Retinal pigment epithelial cell (primary cell): ENCODE measurements at regions not wholly inside any gene's neighbourhood (a gene's known extent, or its start where the extent isn't known, plus 50 kb on each side); places are given as distances from the start of the nearest gene placed in this dataset.

ENCODE experiments used
- DNase-seq: peaks from one replicate; pipeline ENCODE4 v3.0.0-alpha.2; 2010; ENCODE audit warnings: low read depth
- H3K4me3 ChIP-seq: 2 replicates; pipeline ENCODE4 v1.5.1; 2011; ENCODE audit warnings: mild to moderate bottlenecking, low read length, control low read depth, moderate library complexity
- TF ChIP-seq, protein P1 (sequence below): conservative IDR thresholded peaks from 2 replicates; pipeline ENCODE4 v1.5.1; 2011; ENCODE audit warnings: low read depth, low read length, control low read depth, inconsistent platforms

DNA sequence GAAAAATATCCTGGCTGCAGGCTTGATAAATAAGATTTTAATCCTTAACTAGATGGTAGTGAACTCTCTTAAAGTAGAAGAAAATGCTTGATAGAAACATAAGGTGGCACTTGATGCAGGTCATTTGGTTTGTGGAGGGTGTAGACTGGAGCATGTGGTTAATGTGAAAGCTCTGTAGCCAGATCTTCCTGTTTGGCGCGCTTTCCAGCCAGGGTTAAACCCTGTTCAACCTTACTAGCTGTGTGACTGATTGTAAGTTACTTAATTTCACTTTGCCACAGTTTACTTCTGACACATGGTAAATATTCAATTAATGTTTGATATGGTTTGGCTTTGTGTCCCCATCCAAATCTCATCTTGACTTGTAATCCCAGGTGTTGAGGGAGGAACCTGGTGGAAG lies 394.0 kb downstream of the REEP3 start:
- no peak for DNase-seq
- no peak overlapping the region for H3K4me3 ChIP-seq
- TF ChIP-seq, protein P1, sequence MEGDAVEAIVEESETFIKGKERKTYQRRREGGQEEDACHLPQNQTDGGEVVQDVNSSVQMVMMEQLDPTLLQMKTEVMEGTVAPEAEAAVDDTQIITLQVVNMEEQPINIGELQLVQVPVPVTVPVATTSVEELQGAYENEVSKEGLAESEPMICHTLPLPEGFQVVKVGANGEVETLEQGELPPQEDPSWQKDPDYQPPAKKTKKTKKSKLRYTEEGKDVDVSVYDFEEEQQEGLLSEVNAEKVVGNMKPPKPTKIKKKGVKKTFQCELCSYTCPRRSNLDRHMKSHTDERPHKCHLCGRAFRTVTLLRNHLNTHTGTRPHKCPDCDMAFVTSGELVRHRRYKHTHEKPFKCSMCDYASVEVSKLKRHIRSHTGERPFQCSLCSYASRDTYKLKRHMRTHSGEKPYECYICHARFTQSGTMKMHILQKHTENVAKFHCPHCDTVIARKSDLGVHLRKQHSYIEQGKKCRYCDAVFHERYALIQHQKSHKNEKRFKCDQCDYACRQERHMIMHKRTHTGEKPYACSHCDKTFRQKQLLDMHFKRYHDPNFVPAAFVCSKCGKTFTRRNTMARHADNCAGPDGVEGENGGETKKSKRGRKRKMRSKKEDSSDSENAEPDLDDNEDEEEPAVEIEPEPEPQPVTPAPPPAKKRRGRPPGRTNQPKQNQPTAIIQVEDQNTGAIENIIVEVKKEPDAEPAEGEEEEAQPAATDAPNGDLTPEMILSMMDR = no peak

DNA sequence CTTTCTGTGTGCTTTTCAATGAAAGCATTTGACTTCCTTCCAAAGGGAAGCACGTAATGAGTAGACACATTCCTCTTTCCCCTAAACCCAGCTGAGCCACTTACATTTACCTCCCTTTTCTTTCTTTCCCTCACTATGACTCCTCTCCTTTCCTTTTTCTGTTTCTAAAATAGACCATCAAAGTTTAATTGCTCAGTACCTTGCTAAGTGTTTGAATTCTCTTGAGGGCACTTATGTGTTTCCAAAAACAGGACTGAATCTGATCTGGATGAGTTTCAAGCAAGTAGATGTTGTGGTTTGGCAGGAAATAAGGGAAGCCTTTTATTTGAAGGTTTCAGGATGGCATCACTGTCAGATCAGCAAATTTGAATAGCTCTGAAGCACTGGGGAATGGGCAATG lies 396.2 kb downstream of the REEP3 start:
- TF ChIP-seq, protein P1 = no peak
- no peak overlapping the region for H3K4me3 ChIP-seq
- no peak for DNase-seq

DNA sequence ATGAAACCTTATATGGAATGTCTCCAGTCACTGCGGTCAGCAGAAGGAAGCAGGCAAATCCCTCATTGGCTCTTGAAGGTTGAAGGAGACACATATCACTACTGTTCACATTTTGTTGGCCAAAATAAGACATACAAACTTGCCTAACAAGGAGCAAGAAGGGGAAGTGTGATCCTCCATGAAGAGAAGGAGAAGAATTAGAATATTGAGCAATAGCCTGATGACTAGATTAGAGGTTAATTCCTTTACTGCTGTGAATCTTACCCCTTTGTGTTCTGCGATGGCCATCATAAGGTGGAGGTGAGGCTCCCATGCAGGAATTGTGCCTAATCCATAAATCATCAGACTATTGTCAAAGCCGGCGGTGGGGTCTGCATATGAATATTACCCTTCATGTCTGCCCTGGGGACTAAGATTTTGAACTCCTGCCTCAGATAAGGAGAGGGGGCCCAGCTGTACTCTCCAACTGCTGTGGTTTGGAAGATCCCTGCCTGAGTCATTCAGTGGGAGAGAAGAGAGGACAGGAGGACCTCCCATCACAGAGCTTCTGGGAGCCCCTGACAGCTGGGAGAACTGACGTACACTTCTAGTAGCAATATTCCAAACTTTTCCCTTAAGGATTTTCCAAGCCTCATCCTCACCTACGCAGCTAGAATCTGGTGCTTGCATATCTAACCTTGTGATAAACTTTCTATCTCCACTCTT lies 398.5 kb downstream of the REEP3 start:
- DNase-seq = no peak
- TF ChIP-seq, protein P1 = no peak
- no peak overlapping the region for H3K4me3 ChIP-seq

DNA sequence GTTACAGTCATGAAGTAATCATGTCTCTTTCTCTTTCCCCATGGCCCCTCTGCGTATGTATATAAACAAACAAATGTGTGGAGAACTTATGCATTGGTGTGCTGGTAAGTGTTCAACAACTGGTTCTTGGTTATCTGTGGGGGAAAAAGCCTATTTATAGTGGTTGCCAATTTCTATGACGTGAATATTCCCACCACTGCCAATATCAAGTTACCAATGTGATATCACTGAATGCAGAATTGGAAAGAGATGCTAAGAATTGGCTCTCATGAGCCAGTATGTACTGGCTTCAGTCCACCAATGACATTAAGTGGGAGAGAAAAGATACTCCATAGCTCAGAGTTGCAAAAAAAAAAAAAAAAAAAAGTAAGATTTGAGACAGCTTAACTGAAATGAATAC lies 399.7 kb downstream of the REEP3 start:
- TF ChIP-seq, protein P1 = no peak
- DNase-seq = no peak
- no peak overlapping the region for H3K4me3 ChIP-seq

DNA sequence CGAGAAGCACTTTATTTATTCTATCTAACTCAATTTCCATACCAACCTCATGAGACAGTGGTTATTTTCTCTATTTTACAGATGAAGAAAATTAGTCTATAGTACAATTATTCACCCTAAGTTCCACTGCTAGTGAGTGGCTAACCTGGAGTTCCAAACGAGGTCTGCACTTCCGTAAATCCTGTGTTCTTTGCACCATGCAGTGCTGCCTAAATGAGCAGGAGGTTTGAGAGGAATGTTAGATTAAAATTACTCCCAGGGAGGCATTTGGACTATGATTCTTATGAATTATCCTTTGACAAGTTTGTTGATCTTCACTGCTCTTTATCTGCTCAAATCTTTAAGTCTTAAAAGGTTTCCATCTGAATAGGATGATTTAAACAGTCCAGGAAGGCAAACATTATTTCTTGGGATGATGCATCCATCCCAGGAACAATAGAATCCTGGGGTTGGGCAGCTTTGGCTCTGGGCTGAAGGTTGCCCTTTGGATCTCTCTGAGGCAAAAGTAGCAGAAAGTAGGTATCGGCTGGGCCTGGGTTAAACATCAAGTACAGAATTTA lies 400.8 kb downstream of the REEP3 start:
- DNase-seq = no peak
- H3K4me3 ChIP-seq = no peak overlapping the region
- TF ChIP-seq, protein P1 = no peak

DNA sequence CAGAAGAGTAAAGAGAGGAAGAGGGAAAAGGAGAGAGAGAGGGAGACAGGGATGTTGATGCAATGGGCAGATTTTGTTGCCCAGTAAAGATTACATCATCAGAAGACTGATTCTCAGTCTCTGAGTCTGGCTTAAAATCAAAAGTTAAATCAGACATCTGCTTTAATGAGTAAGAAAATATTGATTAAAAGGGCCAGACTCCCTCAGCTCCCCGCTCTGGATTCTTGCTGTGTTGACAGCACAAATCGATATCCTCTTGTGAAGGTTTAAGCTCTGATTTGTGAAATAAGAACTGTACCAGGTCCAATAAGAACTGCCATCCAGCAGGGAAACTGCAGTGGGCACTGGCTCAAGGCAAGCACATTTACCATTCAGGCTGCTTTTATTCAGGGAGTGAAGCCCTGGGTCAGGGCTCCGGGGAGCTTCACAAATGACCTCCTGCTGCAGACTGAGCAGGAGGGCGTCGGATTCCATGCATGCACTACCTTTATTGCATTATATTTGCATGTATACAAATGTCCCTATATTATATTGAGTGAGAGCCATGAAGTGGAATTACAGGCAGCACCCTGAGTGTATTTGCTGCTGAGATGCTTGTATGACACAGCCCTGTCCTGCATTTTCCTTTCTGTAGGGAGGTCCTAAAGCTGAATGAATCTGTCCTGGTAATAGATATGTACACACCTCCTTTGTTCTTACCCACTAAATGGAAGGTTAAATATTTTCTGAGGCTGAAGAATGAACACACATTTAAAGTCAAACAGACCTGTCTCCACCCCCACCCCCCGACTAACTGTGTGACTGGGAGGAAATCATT lies 401.5 kb downstream of the REEP3 start:
- H3K4me3 ChIP-seq = no peak overlapping the region
- TF ChIP-seq, protein P1 = no peak
- no peak for DNase-seq
